Stimulated activated CD4-positive, alpha-beta T cell treated with anti-CD3 and anti-CD28 coated beads, Interleukin-4, amount 100 ng/mL, for 24 hours (primary cell): ENCODE measurements at regions not wholly inside any gene's neighbourhood (a gene's known extent, or its start where the extent isn't known, plus 50 kb on each side); places are given as distances from the start of the nearest gene placed in this dataset.
A peak's percentile ranks its signal among the peaks of the same experiment; 100 is the strongest.

ENCODE experiments used
- DNase-seq: peaks from one replicate; pipeline ENCODE4 v3.0.0-alpha.2; 2020

- no peak for DNase-seq
Observed at GRCh38 chr2:38509947-38510326, 92.8 kb downstream of the HNRNPLL start.

- no peak for DNase-seq
Observed at GRCh38 chr2:38509314-38509946, 93.3 kb downstream of the HNRNPLL start.

- peak; percentile 88 for DNase-seq
Observed at GRCh38 chr2:38508311-38509039, 94.3 kb downstream of the HNRNPLL start.

- no peak for DNase-seq
Observed at GRCh38 chr2:38507712-38508111, 95.0 kb downstream of the HNRNPLL start.

GRCh38 chr2:38505779-38506178 is 96.9 kb downstream of the HNRNPLL start:
- no peak for DNase-seq

- DNase-seq, result no peak
Observed at GRCh38 chr2:38504169-38504568, 98.6 kb downstream of the HNRNPLL start.

GRCh38 chr2:38502107-38502506 is 100.6 kb downstream of the HNRNPLL start:
- DNase-seq, result no peak

- DNase-seq, result no peak
Observed at GRCh38 chr2:38500283-38500634, 102.5 kb downstream of the HNRNPLL start.

- no peak for DNase-seq
Observed at GRCh38 chr2:38499548-38500282, 103.0 kb downstream of the HNRNPLL start.

- DNase-seq, result no peak
Observed at GRCh38 chr2:38498045-38498481, 104.7 kb downstream of the HNRNPLL start.

- DNase-seq, result no peak
Observed at GRCh38 chr2:38497670-38498037, 105.1 kb downstream of the HNRNPLL start.

- DNase-seq, result no peak
Observed at GRCh38 chr2:38496927-38497669, 105.6 kb downstream of the HNRNPLL start.

GRCh38 chr2:38495880-38496279 is 106.8 kb downstream of the HNRNPLL start:
- no peak for DNase-seq

GRCh38 chr2:38494394-38494793 is 108.3 kb downstream of the HNRNPLL start:
- DNase-seq, result no peak

- no peak for DNase-seq
Observed at GRCh38 chr2:38492042-38492615, 110.6 kb downstream of the HNRNPLL start.

GRCh38 chr2:38491436-38491835 is 111.3 kb downstream of the HNRNPLL start:
- DNase-seq, result no peak

GRCh38 chr2:38489846-38490245 is 112.8 kb upstream of the ATL2 start:
- no peak for DNase-seq

GRCh38 chr2:38487852-38488251 is 110.8 kb upstream of the ATL2 start:
- no peak for DNase-seq

GRCh38 chr2:38486213-38487026 is 109.3 kb upstream of the ATL2 start:
- DNase-seq, result no peak

- DNase-seq, result no peak
Observed at GRCh38 chr2:38485734-38486133, 108.7 kb upstream of the ATL2 start.

GRCh38 chr2:38484957-38485356 is 107.9 kb upstream of the ATL2 start:
- no peak for DNase-seq
